ENCODE measurements at regions not wholly inside any gene's neighbourhood (a gene's known extent, or its start where the extent isn't known, plus 50 kb on each side); places are given as distances from the start of the nearest gene placed in this dataset.

GRCh38 chr11:103591554-103591953, 444.9 kb upstream of the DDI1 start:
- H3K4me1 ChIP-seq (ENCODE audit: control insufficient read depth in 4 of 4, insufficient read depth in 4 of 4, low read length in 3 of 4) = no peaks in the 10 kb centered on the region
- H3K27me3 ChIP-seq (ENCODE audit: control insufficient read depth in 4 of 4, insufficient read depth in 4 of 4, low read length in 3 of 4) = no peaks in the 10 kb centered on the region
- no peak overlapping the region for H3K4me3 ChIP-seq (ENCODE audit: low read depth in 1 of 3, low read length in 3 of 3)
- no peak for TF ChIP-seq YY1 (IDR thresholded peaks at IDR 0.05)
- no peak for TF ChIP-seq ZBTB33 (IDR thresholded peaks at IDR 0.05)
- no peak for TF ChIP-seq REST (IDR thresholded peaks at IDR 0.05)
- no peak for TF ChIP-seq ATF3 (IDR thresholded peaks at IDR 0.05)
- TF ChIP-seq MAX (IDR thresholded peaks at IDR 0.05) = no peak
- TF ChIP-seq FOXA1 (IDR thresholded peaks at IDR 0.05) = no peak
- no peak for TF ChIP-seq HNF4G (IDR thresholded peaks at IDR 0.05)
- no peak for TF ChIP-seq SP1 (IDR thresholded peaks at IDR 0.05)
- no peak for TF ChIP-seq RXRA (IDR thresholded peaks at IDR 0.05)
- TF ChIP-seq JUND (IDR thresholded peaks at IDR 0.05) = no peak
- TF ChIP-seq TAF1 (conservative IDR thresholded peaks at IDR 0.05) = no peak
- TF ChIP-seq NR2F2 (IDR thresholded peaks at IDR 0.05) = no peak
- TF ChIP-seq EGR1 (IDR thresholded peaks at IDR 0.05; ENCODE audit: low read depth in 2 of 2) = no peak
- no peak for TF ChIP-seq RAD21 (IDR thresholded peaks at IDR 0.05)
- peaks cover 0 to 2% (median 0%) of the 10 kb centered on the region in 4 donors for H3K9me3 ChIP-seq (ENCODE audit: control insufficient read depth in 4 of 4, low read length in 3 of 4)
- H3K36me3 ChIP-seq (ENCODE audit: control insufficient read depth in 4 of 4, insufficient read depth in 3 of 4, low read depth in 1 of 4, low read length in 3 of 4) = no peaks in the 10 kb centered on the region
- no peak overlapping the region for H3K27ac ChIP-seq (ENCODE audit: low read depth in 1 of 2, low read length in 2 of 2)
- WGBS = 74% methylated on average over 3 of the region's 3 CpGs
- no peak overlapping the region for H3K9ac ChIP-seq (ENCODE audit: low read depth in 1 of 2, low read length in 2 of 2)
- DNase-seq (ENCODE audit: low spot score) = no peak

GRCh38 chr11:103594283-103594682, 442.2 kb upstream of the DDI1 start:
- no peak overlapping the region for H3K27ac ChIP-seq (ENCODE audit: low read depth in 1 of 2, low read length in 2 of 2)
- no peak for DNase-seq (ENCODE audit: low spot score)
- H3K4me1 ChIP-seq (ENCODE audit: control insufficient read depth in 4 of 4, insufficient read depth in 4 of 4, low read length in 3 of 4) = no peaks in the 10 kb centered on the region
- no peaks in the 10 kb centered on the region for H3K27me3 ChIP-seq (ENCODE audit: control insufficient read depth in 4 of 4, insufficient read depth in 4 of 4, low read length in 3 of 4)
- H3K4me3 ChIP-seq (ENCODE audit: low read depth in 1 of 3, low read length in 3 of 3) = no peak overlapping the region
- peaks cover 0 to 2% (median 0%) of the 10 kb centered on the region in 4 donors for H3K9me3 ChIP-seq (ENCODE audit: control insufficient read depth in 4 of 4, low read length in 3 of 4)
- TF ChIP-seq NR2F2 (IDR thresholded peaks at IDR 0.05) (no peak), FOXA2 (IDR thresholded peaks at IDR 0.05) (no peak), ZBTB33 (IDR thresholded peaks at IDR 0.05) (no peak), GABPA (IDR thresholded peaks at IDR 0.05 in 1 of 2, conservative IDR thresholded peaks at IDR 0.05 in 1 of 2) (no peak), HNF4A (conservative IDR thresholded peaks at IDR 0.05) (no peak), JUND (IDR thresholded peaks at IDR 0.05) (no peak), EGR1 (IDR thresholded peaks at IDR 0.05; ENCODE audit: low read depth in 2 of 2) (no peak), HNF4G (IDR thresholded peaks at IDR 0.05) (no peak), TAF1 (conservative IDR thresholded peaks at IDR 0.05) (no peak)
- no peaks in the 10 kb centered on the region for H3K36me3 ChIP-seq (ENCODE audit: control insufficient read depth in 4 of 4, insufficient read depth in 3 of 4, low read depth in 1 of 4, low read length in 3 of 4)
- no peak overlapping the region for H3K9ac ChIP-seq (ENCODE audit: low read depth in 1 of 2, low read length in 2 of 2)

Measured in liver (tissue), 7 donors.